Neural crest cell (in vitro differentiated cells): ENCODE measurements at regions not wholly inside any gene's neighbourhood (a gene's known extent, or its start where the extent isn't known, plus 50 kb on each side); places are given as distances from the start of the nearest gene placed in this dataset.

Experiments
- DNase-seq: peaks from one replicate; pipeline ENCODE4 v3.0.0; 2021; ENCODE audit warnings: low read depth, mixed read lengths, low spot score
- H3K27ac Mint-ChIP-seq: one replicate; pipeline ENCODE4 v1.8.0; 2021; ENCODE audit warnings: mild to moderate bottlenecking, mixed read lengths; ENCODE audit not compliant: unreplicated experiment
- H3K27me3 Mint-ChIP-seq: 2 replicates; pipeline ENCODE4 v1.8.0; 2021; ENCODE audit warnings: low read depth, mild to moderate bottlenecking, mixed read lengths
- H3K36me3 Mint-ChIP-seq: 2 replicates; pipeline ENCODE4 v1.8.0; 2021; ENCODE audit warnings: low read depth, mild to moderate bottlenecking, mixed read lengths
- H3K4me1 Mint-ChIP-seq: 2 replicates; pipeline ENCODE4 v1.8.0; 2021; ENCODE audit warnings: mixed read lengths
- H3K4me3 Mint-ChIP-seq: one replicate; pipeline ENCODE4 v1.8.0; 2021; ENCODE audit warnings: mild to moderate bottlenecking, mixed read lengths
- H3K9me3 Mint-ChIP-seq: 2 replicates; pipeline ENCODE4 v1.8.0; 2021; ENCODE audit warnings: mixed read lengths
- CTCF ChIP-seq: fragments of 200-600 bp; sonication (generic); conservative IDR thresholded peaks from 2 replicates; pipeline ENCODE4 v1.5.0; 2021; ENCODE audit warnings: antibody characterized with exemption, mild to moderate bottlenecking

- H3K27ac Mint-ChIP-seq: no peak overlapping the region
- peaks cover 8% of the 10 kb centered on the region for H3K36me3 Mint-ChIP-seq
- no peak overlapping the region for H3K4me3 Mint-ChIP-seq
- H3K9me3 Mint-ChIP-seq: peaks cover 26% of the 10 kb centered on the region
- H3K4me1 Mint-ChIP-seq: peaks cover 14% of the 10 kb centered on the region
- no peaks in the 10 kb centered on the region for H3K27me3 Mint-ChIP-seq
- no peak for TF ChIP-seq CTCF
- DNase-seq: no peak
Observed at GRCh38 chr4:38290366-38290765, 330.2 kb downstream of the PTTG2 start.

- Mint-ChIP-seq H3K4me1 (peaks cover 14% of the 10 kb centered on the region), H3K9me3 (peaks cover 26% of the 10 kb centered on the region), H3K27me3 (no peaks in the 10 kb centered on the region), H3K4me3 (no peak overlapping the region), H3K36me3 (peaks cover 8% of the 10 kb centered on the region), H3K27ac (no peak overlapping the region)
- TF ChIP-seq CTCF: no peak
- no peak for DNase-seq
Observed at GRCh38 chr4:38290914-38291313, 330.7 kb downstream of the PTTG2 start.

- no peak for DNase-seq
- H3K27ac Mint-ChIP-seq: no peak overlapping the region
- peaks cover 7% of the 10 kb centered on the region for H3K4me1 Mint-ChIP-seq
- H3K9me3 Mint-ChIP-seq: peaks cover 28% of the 10 kb centered on the region
- H3K27me3 Mint-ChIP-seq: no peaks in the 10 kb centered on the region
- no peak for TF ChIP-seq CTCF
- peaks cover 14% of the 10 kb centered on the region for H3K36me3 Mint-ChIP-seq
- H3K4me3 Mint-ChIP-seq: no peak overlapping the region
Observed at GRCh38 chr4:38292529-38292928, 332.3 kb downstream of the PTTG2 start.

GRCh38 chr4:38294238-38294637 is 334.0 kb downstream of the PTTG2 start:
- no peak overlapping the region for H3K4me3 Mint-ChIP-seq
- DNase-seq: no peak
- H3K9me3 Mint-ChIP-seq: peaks cover 36% of the 10 kb centered on the region
- H3K4me1 Mint-ChIP-seq: no peaks in the 10 kb centered on the region
- no peak overlapping the region for H3K27ac Mint-ChIP-seq
- H3K27me3 Mint-ChIP-seq: no peaks in the 10 kb centered on the region
- no peak for TF ChIP-seq CTCF
- peaks cover 22% of the 10 kb centered on the region for H3K36me3 Mint-ChIP-seq

- DNase-seq: no peak
- no peaks in the 10 kb centered on the region for H3K27me3 Mint-ChIP-seq
- no peak overlapping the region for H3K27ac Mint-ChIP-seq
- peaks cover 46% of the 10 kb centered on the region for H3K9me3 Mint-ChIP-seq
- H3K4me3 Mint-ChIP-seq: no peak overlapping the region
- H3K4me1 Mint-ChIP-seq: no peaks in the 10 kb centered on the region
- no peak for TF ChIP-seq CTCF
- peaks cover 27% of the 10 kb centered on the region for H3K36me3 Mint-ChIP-seq
Observed at GRCh38 chr4:38297061-38297460, 336.9 kb downstream of the PTTG2 start.
